DND-41 (cell line): ENCODE measurements at regions not wholly inside any gene's neighbourhood (a gene's known extent, or its start where the extent isn't known, plus 50 kb on each side); places are given as distances from the start of the nearest gene placed in this dataset.

ENCODE experiments used
- CTCF ChIP-seq: IDR thresholded peaks from 2 replicates; pipeline ENCODE4 v1.5.1; 2012; ENCODE audit warnings: borderline replicate concordance, low read length, moderate library complexity, mild to moderate bottlenecking; ENCODE audit not compliant: poor library complexity, severe bottlenecking; ENCODE audit errors: extremely low read depth
- EZH2 ChIP-seq: IDR thresholded peaks from 3 replicates; pipeline ENCODE4 v1.6.1; 2012; ENCODE audit warnings: borderline replicate concordance, low read depth, mild to moderate bottlenecking, moderate library complexity, low read length, inconsistent platforms; ENCODE audit not compliant: severe bottlenecking

- TF ChIP-seq CTCF (no peak), EZH2 (no peak)
These were observed 59.0 kb upstream of the CCDC167 start for GRCh38 chr6:37558646-37559045.
